ENCODE measurements at regions not wholly inside any gene's neighbourhood (a gene's known extent, or its start where the extent isn't known, plus 50 kb on each side); places are given as distances from the start of the nearest gene placed in this dataset.

- no CpG with 5 or more reads among the region's 1 CpG for WGBS (ENCODE audit: insufficient coverage)
- no peak for DNase-seq (ENCODE audit: low read depth in 4 of 6, low spot score in 6 of 6)
- Histone ChIP-seq H3K27ac (ENCODE audit: low read depth, low read length) (no peak overlapping the region), H3K27me3 (ENCODE audit: control insufficient read depth, insufficient read depth, low read length) (no peaks in the 10 kb centered on the region), H3K4me1 (ENCODE audit: control insufficient read depth, insufficient read depth, low read length) (no peaks in the 10 kb centered on the region), H3K4me3 (ENCODE audit: low read depth, low read length) (no peak overlapping the region), H3K36me3 (ENCODE audit: control insufficient read depth, insufficient read depth, low read length) (no peaks in the 10 kb centered on the region), H3K9me3 (ENCODE audit: control insufficient read depth, insufficient read depth, low read length) (no peaks in the 10 kb centered on the region)
Measured at GRCh38 chr6:129967427-129967826, 51.0 kb upstream of the L3MBTL3 start.

- WGBS (ENCODE audit: insufficient coverage) = 93% methylated on average over 2 of the region's 2 CpGs
Measured at GRCh38 chr6:129966125-129966524, 52.3 kb upstream of the L3MBTL3 start.

GRCh38 chr6:129965096-129965495 is 53.3 kb upstream of the L3MBTL3 start:
- no peak overlapping the region for H3K4me3 ChIP-seq (ENCODE audit: low read depth, low read length)
- no peaks in the 10 kb centered on the region for H3K4me1 ChIP-seq (ENCODE audit: control insufficient read depth, insufficient read depth, low read length)
- H3K27me3 ChIP-seq (ENCODE audit: control insufficient read depth, insufficient read depth, low read length) = no peaks in the 10 kb centered on the region
- no peaks in the 10 kb centered on the region for H3K36me3 ChIP-seq (ENCODE audit: control insufficient read depth, insufficient read depth, low read length)
- WGBS (ENCODE audit: insufficient coverage) = no CpG with 5 or more reads among the region's 2 CpGs
- no peak for DNase-seq (ENCODE audit: low read depth in 4 of 6, low spot score in 6 of 6)
- H3K9me3 ChIP-seq (ENCODE audit: control insufficient read depth, insufficient read depth, low read length) = no peaks in the 10 kb centered on the region
- H3K27ac ChIP-seq (ENCODE audit: low read depth, low read length) = no peak overlapping the region

More at GRCh38 chr6:129966125-129966524, 52.3 kb upstream of the L3MBTL3 start:
- no peak overlapping the region for H3K4me3 ChIP-seq (ENCODE audit: low read depth, low read length)
- H3K27me3 ChIP-seq (ENCODE audit: control insufficient read depth, insufficient read depth, low read length) = no peaks in the 10 kb centered on the region
- H3K27ac ChIP-seq (ENCODE audit: low read depth, low read length) = no peak overlapping the region
- no peaks in the 10 kb centered on the region for H3K9me3 ChIP-seq (ENCODE audit: control insufficient read depth, insufficient read depth, low read length)
- no peak for DNase-seq (ENCODE audit: low read depth in 4 of 6, low spot score in 6 of 6)
- no peaks in the 10 kb centered on the region for H3K4me1 ChIP-seq (ENCODE audit: control insufficient read depth, insufficient read depth, low read length)
- no peaks in the 10 kb centered on the region for H3K36me3 ChIP-seq (ENCODE audit: control insufficient read depth, insufficient read depth, low read length)

- Histone ChIP-seq H3K36me3 (ENCODE audit: control insufficient read depth, insufficient read depth, low read length) (no peaks in the 10 kb centered on the region), H3K27me3 (ENCODE audit: control insufficient read depth, insufficient read depth, low read length) (no peaks in the 10 kb centered on the region), H3K27ac (ENCODE audit: low read depth, low read length) (no peak overlapping the region), H3K9me3 (ENCODE audit: control insufficient read depth, insufficient read depth, low read length) (no peaks in the 10 kb centered on the region), H3K4me1 (ENCODE audit: control insufficient read depth, insufficient read depth, low read length) (no peaks in the 10 kb centered on the region), H3K4me3 (ENCODE audit: low read depth, low read length) (no peak overlapping the region)
- WGBS (ENCODE audit: insufficient coverage) = 89% methylated on average over 10 of the region's 16 CpGs
- no peak for DNase-seq (ENCODE audit: low read depth in 4 of 6, low spot score in 6 of 6)
Measured at GRCh38 chr6:129959358-129959930, 58.9 kb upstream of the L3MBTL3 start.

- no peaks in the 10 kb centered on the region for H3K36me3 ChIP-seq (ENCODE audit: control insufficient read depth, insufficient read depth, low read length)
- WGBS (ENCODE audit: insufficient coverage) = 93% methylated on average over 16 of the region's 19 CpGs
- H3K4me1 ChIP-seq (ENCODE audit: control insufficient read depth, insufficient read depth, low read length) = no peaks in the 10 kb centered on the region
- H3K27ac ChIP-seq (ENCODE audit: low read depth, low read length) = no peak overlapping the region
- no peaks in the 10 kb centered on the region for H3K9me3 ChIP-seq (ENCODE audit: control insufficient read depth, insufficient read depth, low read length)
- DNase-seq (ENCODE audit: low read depth in 4 of 6, low spot score in 6 of 6) = no peak
- no peak overlapping the region for H3K4me3 ChIP-seq (ENCODE audit: low read depth, low read length)
- H3K27me3 ChIP-seq (ENCODE audit: control insufficient read depth, insufficient read depth, low read length) = no peaks in the 10 kb centered on the region
Measured at GRCh38 chr6:129957941-129958898, 60.2 kb upstream of the L3MBTL3 start.

DNA sequence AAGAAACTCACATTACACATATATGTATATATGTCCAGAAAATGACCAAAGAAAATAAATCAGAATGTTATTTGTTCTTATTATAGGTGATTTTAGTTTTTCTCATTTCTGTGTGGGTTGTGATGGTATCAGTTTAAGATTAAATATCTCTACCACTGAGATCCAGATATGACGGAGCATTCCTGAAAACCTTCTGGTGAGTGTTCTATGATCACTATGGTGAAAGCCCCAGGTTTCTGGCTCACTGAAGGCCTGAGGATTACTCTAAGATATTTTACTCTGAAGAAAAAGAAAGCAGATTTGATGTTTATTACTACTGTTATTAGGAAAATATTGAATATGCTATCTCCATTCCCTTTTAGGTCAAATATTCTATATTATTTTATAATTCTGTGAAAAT is 62.8 kb upstream of the L3MBTL3 start:
- Histone ChIP-seq H3K4me3 (ENCODE audit: low read depth, low read length) (no peak overlapping the region), H3K9me3 (ENCODE audit: control insufficient read depth, insufficient read depth, low read length) (no peaks in the 10 kb centered on the region), H3K27me3 (ENCODE audit: control insufficient read depth, insufficient read depth, low read length) (no peaks in the 10 kb centered on the region), H3K36me3 (ENCODE audit: control insufficient read depth, insufficient read depth, low read length) (no peaks in the 10 kb centered on the region), H3K4me1 (ENCODE audit: control insufficient read depth, insufficient read depth, low read length) (no peaks in the 10 kb centered on the region), H3K27ac (ENCODE audit: low read depth, low read length) (no peak overlapping the region)
- no CpG with 5 or more reads among the region's 1 CpG for WGBS (ENCODE audit: insufficient coverage)
- no peak for DNase-seq (ENCODE audit: low read depth in 4 of 6, low spot score in 6 of 6)

- Histone ChIP-seq H3K9me3 (ENCODE audit: control insufficient read depth, insufficient read depth, low read length) (no peaks in the 10 kb centered on the region), H3K4me3 (ENCODE audit: low read depth, low read length) (no peak overlapping the region), H3K27me3 (ENCODE audit: control insufficient read depth, insufficient read depth, low read length) (no peaks in the 10 kb centered on the region), H3K4me1 (ENCODE audit: control insufficient read depth, insufficient read depth, low read length) (no peaks in the 10 kb centered on the region), H3K27ac (ENCODE audit: low read depth, low read length) (no peak overlapping the region), H3K36me3 (ENCODE audit: control insufficient read depth, insufficient read depth, low read length) (no peaks in the 10 kb centered on the region)
- DNase-seq (ENCODE audit: low read depth in 4 of 6, low spot score in 6 of 6) = peak in 1 of 6 donors; percentile 11
- 68% methylated on average over 6 of the region's 8 CpGs for WGBS (ENCODE audit: insufficient coverage)
Measured at GRCh38 chr6:129954749-129955431, 63.5 kb upstream of the L3MBTL3 start.

DNA sequence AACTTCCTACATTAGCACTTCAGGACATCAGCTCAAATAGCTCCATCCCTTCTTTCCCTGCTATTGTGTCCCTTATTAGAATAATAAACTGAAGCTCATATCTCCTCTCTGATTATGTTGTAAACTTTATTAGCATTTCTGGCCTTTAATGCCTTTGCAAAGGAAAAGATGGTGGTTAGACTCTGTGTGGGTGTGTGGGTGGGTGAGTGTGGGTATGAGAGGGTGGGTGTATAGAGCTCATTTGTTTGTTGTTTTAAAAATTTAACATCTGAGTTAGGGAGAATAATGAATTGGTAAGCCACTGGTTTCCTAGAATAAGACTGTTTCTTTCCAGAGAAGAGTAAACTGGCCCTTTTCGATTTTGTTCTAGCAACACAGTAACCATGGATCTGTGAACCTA is 70.6 kb upstream of the L3MBTL3 start:
- DNase-seq (ENCODE audit: low read depth in 4 of 6, low spot score in 6 of 6) = no peak
- H3K4me1 ChIP-seq (ENCODE audit: control insufficient read depth, insufficient read depth, low read length) = no peaks in the 10 kb centered on the region
- no peak overlapping the region for H3K27ac ChIP-seq (ENCODE audit: low read depth, low read length)
- no peaks in the 10 kb centered on the region for H3K36me3 ChIP-seq (ENCODE audit: control insufficient read depth, insufficient read depth, low read length)
- no peaks in the 10 kb centered on the region for H3K27me3 ChIP-seq (ENCODE audit: control insufficient read depth, insufficient read depth, low read length)
- H3K4me3 ChIP-seq (ENCODE audit: low read depth, low read length) = no peak overlapping the region
- no CpG with 5 or more reads among the region's 1 CpG for WGBS (ENCODE audit: insufficient coverage)
- no peaks in the 10 kb centered on the region for H3K9me3 ChIP-seq (ENCODE audit: control insufficient read depth, insufficient read depth, low read length)

GRCh38 chr6:129946439-129947140 is 71.8 kb upstream of the L3MBTL3 start:
- DNase-seq (ENCODE audit: low read depth in 4 of 6, low spot score in 6 of 6) = no peak
- no peak overlapping the region for H3K4me3 ChIP-seq (ENCODE audit: low read depth, low read length)

More at GRCh38 chr6:129946439-129947140, 71.8 kb upstream of the L3MBTL3 start:
- Histone ChIP-seq H3K9me3 (ENCODE audit: control insufficient read depth, insufficient read depth, low read length) (no peaks in the 10 kb centered on the region), H3K36me3 (ENCODE audit: control insufficient read depth, insufficient read depth, low read length) (no peaks in the 10 kb centered on the region), H3K4me1 (ENCODE audit: control insufficient read depth, insufficient read depth, low read length) (no peaks in the 10 kb centered on the region), H3K27ac (ENCODE audit: low read depth, low read length) (no peak overlapping the region), H3K27me3 (ENCODE audit: control insufficient read depth, insufficient read depth, low read length) (no peaks in the 10 kb centered on the region)
- 96% methylated on average over 3 of the region's 9 CpGs for WGBS (ENCODE audit: insufficient coverage)
